HT-29 (cell line): ENCODE measurements at regions not wholly inside any gene's neighbourhood (a gene's known extent, or its start where the extent isn't known, plus 50 kb on each side); places are given as distances from the start of the nearest gene placed in this dataset.
"Not testable (repeated sequence)": the region's sequence is repeated elsewhere in the genome, so short reads cannot be mapped to it uniquely, and the experiment has no call there.

ENCODE experiments used
- DNase-seq: peaks from one replicate; pipeline ENCODE4 v3.0.0-alpha.2; 2015; ENCODE audit warnings: low spot score

DNA sequence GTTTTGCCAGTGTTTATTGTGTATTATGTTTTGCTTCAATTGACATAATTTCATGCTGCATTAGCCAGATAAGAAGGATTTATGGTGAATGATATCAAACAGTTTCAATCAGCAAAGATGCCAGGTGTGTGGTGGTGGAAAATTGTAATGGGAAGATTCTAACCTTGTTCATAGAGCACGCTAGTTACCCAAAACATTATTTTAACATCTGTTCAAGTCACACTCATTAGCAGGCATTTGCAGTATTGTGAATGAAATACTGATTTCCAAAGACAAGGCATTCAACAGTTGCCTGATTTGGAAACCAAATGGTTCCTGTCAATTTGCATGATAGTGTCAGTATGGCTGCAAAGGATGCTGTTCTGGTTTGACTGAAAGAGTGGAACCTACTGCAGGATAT lies 129.7 kb downstream of the EPC1 start:
- DNase-seq, result no peak

DNA sequence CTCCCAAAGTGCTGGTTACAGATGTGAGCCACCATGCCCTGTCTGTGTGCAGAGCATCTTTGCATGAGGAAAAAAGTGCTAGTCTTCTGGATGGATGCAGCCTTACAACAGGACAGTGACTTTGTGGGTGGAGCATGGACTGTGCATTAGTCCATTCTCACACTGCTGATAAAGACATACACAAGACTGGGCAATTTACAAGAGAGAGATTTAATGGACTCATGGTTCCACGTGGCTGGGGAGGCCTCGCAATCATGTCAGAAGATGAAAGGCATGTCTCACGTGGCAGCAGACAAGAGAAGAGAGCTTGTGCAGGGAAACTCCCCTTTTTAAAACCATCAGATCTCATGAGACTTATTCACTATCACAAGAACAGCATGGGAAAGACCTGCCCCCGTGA lies 133.1 kb downstream of the EPC1 start:
- DNase-seq, result not testable (repeated sequence)

DNA sequence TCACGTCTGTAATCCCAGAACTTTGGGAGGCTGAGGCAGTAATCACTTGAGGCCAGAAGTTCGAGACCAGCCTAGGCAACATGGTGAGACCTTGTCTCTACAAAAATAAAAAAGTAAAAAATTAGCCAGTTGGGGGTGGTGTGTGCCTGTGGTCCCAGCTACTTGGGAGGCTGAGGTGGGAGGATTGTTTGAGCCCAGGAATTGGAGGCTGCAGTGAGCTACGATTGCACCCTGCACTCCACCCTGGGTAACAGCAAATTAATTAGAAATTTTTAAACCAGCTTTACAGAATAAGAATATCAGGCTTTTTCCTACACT lies 136.0 kb downstream of the EPC1 start:
- no peak for DNase-seq

DNA sequence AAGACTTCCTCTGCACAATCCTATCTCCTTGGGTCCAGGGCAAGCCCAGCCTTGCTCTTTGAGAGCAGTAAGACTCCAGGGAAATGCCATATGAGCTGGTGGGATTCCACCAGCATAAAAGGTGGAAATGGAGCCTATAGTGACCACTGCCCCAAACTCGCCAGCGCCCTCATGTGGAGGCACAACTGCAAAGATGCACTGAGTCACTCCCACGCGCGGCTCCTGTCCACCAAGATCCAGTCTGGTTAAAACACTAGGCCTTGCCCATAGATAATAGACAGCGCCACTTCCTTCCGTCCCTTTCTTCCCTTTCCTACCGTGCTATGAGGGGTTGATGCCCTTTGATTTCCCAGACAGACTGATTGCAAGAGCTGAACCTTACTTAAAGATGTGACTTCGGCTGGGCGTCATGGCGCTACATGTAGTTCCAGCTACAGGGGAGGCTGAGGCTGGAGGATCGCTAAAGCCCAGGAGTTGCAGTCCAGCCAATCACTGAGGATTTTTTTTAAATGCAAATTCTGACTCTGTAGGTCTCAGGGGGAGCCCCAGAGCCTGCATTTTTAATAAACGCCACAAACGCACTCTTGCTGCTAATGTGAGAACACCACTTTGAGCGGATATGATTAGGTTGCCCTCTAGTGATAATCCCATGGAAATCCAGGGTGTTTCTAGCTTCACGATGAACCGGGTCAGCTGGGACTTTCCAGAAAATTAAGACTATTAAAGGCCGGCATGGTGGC lies 136.5 kb downstream of the EPC1 start:
- peak; percentile 72 for DNase-seq

DNA sequence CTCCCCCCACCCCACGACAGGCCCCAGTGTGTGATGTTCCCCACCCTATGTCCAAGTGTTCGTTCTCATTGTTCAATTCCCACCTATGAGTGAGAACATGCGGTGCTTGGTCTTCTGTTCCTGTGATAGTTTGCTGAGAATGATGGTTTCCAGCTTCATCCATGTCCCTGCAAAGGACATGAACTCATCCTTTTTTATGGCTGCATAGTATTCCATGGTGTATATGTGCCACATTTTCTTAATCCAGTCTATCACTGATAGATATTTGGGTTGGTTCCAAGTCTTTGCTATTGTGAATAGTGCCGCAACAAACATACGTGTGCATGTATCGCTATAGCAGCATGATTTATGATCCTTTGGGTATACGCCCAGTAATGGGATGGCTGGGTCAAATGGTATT lies 139.0 kb downstream of the EPC1 start:
- not testable (repeated sequence) for DNase-seq

DNA sequence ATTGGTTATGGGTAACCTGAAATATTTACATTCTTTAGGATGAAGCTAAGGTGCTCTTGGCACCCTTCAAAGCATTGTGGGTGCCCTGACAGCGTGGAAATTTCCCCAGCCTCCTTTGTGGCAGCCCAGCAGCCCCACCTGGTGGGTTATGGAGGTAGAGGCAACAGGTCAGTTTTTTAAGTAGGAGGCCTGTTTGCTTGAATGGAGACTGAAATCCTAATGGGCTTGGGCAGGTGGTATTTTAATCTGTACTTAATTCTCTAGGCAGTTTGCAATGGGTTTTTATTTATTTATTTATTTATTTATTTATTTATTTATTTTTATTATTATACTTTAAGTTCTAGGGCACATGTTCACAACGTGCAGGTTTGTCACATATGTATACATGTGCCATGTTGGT lies 139.4 kb downstream of the EPC1 start:
- DNase-seq, result peak; percentile 76

DNA sequence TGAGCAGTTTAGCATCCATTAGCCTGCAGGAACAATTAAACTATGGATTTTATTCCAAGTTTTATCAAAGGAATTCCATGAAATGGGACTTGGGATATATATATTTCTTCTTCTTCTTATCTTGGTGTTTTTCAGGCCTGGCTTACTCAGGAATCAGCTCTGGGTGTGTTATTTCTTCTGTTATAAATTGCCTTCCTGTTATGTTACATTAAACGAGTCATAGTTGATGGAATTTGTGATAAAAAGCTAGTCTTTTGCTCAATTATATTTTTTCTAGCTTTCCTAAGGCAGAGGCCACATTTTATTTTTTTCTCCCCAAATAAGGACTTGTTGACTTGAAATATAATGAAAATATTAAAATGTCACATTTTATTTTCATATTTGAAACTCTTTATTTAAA lies 141.3 kb downstream of the EPC1 start:
- no peak for DNase-seq

DNA sequence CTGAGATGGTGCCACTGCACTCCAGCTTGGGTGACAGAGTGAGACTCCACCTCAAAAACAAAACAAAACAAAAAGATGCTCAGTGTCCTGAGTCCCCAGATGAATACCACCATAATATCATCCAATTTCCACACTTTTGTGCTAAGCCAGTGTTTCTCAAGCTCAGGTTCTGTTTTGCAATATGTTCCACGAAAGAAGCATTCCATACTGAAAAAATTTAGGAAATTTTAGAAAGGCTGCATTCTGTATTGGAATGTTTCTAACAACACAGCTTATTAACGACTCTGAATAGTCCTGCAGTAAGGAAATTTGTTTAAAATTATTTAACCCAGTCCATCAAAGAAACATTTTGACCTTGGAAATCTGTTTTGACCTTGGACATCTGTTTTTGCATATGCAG lies 142.4 kb downstream of the EPC1 start:
- no peak for DNase-seq

DNA sequence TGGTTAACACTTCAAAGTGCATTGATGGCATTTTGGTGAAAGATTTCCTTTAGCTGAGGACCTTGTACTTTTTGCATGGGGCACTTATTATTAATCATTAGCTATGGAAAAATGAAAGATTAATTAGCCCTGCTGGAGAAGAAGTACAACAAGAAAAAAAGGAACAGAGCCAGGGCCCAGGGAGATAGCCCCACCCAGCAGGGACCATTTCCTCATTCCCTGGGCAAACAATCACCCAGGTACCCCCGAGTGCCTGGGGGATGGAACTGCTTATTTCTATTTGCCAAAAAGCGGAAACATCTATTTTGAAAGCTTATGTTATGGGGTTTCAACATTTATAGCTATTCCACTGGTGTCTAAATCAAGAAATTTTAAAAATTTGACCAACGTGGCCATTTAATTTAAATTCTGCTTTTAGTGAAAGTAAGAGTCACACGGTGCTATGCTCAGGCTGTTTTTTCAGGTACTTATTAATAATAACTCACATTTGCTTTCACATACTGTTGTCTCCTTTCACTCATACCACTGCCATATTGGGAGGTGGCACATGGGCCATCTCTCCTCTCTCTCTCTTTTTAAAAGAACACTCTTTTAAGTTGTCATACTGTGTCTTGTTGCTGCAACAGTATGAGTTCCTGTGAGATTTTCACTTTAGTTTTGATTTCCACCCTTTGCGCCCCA lies 143.6 kb upstream of the KIF5B start:
- DNase-seq, result peak; percentile 16

DNA sequence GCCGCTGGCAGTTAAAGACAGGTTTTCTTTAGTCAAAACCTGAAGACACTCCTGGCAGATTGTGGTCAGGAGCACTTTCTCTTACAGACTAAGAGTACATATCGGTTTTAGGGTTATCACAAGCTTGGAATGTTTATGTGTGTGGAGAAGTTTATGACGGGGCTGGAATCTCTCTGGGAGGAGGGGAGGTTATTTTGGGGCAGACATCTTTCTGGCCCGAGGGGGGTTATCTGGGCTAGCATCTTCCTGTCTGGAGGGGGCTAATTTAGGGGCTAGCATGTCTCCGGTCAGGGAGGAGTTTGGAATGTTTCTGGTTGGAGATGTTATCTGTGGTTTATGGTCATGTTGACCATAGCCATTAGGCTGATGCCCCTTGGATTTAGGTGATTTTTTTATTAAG lies 141.2 kb upstream of the KIF5B start:
- DNase-seq, result peak; percentile 15

DNA sequence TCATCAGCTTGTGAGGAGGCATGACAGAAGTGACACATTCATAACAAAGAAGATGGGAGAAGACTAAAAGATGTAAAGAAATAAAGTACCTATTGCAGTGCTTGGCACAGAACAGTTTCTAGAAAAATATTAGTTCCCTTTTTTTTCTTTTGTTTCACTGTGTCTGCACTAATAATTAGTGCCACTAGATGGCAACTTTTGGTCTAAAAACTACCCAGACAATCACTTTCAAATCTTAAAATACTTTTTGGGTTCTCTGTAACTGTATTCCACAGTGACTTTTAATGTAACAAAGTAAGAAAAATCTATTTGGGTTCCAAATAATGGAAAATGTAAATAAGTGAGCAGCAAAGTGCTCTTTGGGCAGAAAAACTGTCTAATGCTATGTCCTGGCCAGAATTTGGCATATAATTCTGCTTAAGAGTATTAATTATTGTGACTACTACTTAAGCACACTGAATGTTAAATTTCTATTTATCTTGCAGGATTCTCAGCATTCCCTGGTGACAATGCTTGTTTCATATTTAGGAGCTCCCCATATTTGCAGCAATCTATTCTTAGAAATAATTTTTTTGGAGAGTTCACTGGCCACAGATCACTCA lies 134.8 kb upstream of the KIF5B start:
- peak; percentile 63 for DNase-seq

DNA sequence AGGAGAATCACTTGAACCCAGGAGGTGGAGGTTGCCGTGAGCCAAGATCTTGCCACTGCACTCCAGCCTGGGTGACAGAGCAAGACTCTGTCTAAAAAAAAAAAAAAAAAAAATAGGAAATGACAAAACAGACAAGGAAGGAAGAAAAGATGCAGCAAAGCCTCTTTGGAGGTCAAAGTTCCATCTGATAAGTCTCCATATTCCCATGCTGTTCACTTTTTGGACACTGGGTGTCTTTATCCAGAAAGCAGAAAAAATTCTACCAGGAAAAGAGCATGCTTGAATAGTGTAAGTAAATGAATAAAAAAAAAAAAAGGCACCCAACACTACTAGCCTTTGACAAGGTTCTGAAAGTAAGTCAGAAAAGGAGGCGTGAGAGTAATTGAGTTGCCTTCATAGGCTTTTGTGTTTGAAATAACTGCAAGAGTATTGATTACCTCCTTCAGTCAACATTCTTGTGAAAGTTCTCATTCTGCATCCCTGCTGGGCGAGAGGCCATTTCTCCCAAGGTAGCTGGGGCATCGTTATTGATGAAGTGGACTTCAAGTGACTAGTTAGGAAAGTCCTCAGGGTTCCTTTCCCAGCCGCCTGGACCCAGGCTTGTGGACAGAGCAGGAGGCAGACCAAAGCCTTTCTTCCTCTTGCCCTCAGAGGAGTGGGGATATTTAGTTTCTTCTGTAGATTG lies 133.3 kb upstream of the KIF5B start:
- DNase-seq, result peak; percentile 78

DNA sequence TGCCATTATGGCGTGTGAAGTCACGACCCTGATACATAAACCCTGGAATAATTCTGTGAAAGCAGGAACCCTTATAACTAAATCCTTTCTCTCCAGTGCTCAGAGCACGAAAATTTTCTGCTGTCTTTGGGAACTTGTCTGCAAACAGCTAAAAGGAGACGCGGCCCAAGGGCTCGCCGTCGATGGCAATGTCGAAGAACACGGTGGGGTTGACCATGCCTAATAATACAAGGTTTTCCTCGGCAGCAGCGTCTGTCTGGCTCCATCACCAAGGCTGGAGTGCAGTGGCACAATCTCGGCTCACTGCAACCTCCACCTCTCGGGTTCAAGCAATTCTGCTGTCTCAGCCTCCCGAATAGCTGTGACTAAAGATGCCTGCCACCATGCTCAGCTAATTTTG lies 132.4 kb upstream of the KIF5B start:
- not testable (repeated sequence) for DNase-seq

DNA sequence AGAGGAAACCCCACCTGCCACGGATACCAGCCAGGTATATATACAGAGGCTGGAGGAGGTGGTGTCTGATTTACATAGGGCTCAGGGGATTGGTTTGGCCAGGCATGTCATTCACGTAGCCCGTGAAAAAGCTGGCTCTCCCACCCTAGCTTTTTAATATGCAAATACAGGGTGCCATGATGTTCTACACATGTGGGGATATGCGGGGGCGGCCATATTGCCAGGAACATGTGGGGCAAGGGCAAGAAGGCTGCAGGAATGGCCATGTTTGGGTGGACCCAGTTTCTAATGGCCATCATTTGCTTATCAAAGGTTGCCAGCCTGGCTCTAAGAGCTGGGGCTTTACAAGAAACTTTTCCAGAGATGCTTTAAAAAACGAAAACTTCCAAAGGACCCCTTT lies 131.5 kb upstream of the KIF5B start:
- DNase-seq, result no peak

DNA sequence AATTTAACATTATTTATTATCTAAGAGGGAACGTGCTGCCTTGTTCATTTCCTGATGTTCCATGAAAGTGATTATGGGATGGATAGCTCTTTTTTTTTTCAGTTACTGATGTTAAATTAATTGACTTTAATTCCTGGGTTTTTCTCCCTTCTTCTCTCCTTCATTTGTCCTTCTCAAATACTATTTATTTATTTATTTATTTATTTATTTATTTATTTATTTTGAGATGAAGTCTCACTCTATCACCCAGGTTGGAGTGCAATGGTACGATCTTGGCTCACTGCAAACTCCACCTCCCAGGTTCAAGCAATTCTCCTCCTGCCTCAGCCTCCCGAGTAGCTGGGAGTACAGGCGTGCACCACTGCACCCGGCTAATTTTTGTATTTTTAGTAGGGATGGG lies 127.4 kb upstream of the KIF5B start:
- not testable (repeated sequence) for DNase-seq

DNA sequence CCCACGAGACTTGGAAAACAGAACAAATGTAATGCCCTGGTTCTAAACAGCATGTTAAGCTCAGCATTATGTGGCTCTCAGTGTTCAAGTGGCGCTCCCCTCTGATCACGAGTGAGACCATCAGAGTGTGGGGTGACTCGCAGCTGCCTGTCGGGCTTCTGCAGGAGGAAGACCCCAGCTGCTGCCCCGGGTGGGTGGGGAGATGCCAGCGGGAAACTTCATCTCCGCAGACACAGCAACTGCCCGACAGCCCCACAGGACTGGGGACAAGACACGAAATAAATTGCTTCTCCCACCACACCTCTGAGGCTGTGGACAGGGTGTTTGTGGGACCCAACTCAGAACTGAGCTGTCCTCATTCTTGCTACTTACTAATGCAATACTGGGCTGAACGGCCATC lies 126.3 kb upstream of the KIF5B start:
- DNase-seq, result no peak

DNA sequence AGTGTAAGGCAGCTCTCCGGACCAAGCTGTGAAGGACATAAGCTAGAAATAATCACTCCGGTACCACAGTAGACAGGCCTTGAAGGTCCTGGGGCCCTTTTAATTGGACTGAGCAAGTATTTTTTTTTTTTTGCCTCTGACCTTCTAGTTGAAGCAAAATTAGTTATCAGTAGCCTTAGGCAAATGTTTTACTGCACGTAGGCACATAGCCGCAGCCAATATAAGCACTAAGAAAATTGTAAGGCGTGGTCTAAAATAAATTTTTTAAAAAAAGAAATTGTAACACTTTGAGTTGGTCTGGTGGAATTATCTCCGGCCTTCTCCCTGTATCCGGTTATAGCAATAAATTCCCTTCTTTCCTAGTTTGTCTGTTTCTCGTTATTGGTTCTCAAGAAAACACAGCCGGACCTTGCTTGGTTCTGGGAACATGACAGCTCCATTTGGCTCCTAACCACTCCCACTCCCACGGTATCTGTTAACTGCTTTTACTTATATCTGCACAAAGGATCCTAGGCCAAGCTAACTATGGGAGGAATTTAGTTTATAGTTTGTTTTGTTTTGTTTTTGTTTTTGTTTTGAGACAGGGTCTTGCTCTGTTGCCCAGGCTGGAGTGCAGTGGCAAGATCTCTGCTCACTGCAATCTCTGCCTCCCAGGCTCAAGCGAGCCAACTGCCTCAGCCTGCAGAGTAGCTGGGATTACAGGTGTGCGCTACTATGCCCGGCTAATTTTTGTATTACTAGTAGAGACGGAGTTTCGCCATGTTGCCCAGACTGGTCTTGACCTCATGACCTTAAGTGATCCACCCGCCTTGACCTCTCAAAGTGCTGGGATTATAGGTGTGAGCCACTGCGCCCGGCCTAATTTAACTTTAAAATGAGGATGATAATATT lies 124.4 kb upstream of the KIF5B start:
- DNase-seq, result no peak

DNA sequence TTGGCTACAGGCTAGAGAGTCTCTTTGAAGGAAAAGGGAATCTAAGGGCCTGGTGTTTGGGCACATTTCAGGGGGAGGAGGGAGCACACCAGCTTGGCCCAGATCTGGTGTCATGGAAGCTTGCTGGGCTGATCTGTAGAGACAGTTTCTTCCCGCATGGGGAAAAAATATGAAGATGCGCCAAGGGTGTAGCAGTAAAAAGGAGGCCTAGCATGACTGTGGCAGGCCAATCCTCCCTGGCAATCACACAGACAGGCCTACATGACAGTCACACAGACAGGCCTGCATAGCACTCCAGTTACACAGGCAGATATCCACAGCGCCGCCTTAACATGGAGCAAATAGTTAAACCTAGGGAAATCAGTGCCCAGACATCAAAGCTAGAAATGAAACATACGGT lies 123.6 kb upstream of the KIF5B start:
- no peak for DNase-seq

DNA sequence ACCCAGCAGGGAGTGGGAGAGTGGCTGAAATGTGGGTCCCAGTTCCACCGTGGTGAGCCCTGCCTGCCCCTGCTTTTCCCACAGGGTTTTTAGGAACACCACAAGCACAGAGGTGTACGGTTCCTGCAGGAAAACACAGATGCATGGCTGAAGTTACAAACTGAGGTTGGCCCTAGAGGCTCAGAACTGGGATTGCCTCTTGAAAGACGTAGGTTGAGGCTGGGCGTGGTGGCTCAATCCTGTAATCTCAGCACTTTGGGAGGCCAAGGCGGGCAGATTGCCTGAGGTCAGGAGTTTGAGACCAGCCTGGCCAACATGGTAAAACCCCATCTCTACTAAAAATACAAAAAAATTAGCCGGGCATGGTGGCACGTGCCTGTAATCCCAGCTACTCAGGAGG lies 121.4 kb upstream of the KIF5B start:
- DNase-seq, result not testable (repeated sequence)

DNA sequence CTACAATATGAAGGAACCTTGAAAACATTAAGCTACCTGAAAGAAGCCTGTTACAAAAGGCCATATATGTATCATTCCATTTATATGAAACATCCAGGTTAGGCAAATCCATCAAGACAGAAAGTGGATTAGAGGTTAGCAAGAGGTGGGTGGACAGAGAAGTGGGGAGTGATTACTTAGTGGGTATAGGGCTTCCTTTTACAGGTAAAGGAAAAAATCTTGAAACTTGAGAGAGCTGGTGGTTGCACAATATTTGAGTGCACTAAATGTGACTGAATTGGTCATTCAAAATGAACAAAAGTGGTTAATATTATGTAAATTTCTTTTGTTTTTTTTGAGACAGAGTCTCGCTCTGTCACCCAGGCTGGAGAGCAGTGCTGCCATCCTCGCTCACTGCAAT lies 119.4 kb upstream of the KIF5B start:
- DNase-seq, result no peak

DNA sequence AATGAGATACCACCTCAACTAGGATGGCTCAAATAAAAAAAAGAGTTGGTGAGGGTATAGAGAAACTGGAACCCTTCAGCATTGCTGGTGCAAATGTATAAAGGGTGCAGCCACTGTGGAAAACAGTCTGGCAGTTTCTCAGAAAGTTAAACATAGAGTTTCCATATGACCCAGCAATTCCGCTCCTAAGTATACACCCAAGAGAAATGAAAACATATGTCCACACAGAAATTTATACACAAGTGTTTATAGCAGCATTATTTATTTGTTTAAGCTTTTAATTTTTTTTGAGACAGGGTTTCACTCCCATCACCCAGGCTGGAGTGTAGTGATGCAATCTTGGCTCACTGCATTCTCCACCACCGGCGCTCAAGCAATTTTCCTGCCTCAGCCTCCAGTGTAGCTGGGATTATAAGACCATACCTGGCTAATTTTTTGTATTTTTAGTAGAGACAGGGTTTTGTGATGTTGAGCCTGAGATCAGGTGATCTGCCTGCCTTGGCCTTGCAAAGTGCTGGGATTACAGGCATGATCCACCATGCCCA lies 118.2 kb upstream of the KIF5B start:
- no peak for DNase-seq
